DMS 273 (cell line): ENCODE measurements at regions not wholly inside any gene's neighbourhood (a gene's known extent, or its start where the extent isn't known, plus 50 kb on each side); places are given as distances from the start of the nearest gene placed in this dataset.

Experiments used
- DNase-seq: peaks from one replicate; lab custom pipeline; 2025; ENCODE audit not compliant: unreplicated experiment; lab: John Stamatoyannopoulos, UW

GRCh38 chr9:18208166-18209059, 265.5 kb upstream of the ADAMTSL1 start:
- peak; percentile 71 for DNase-seq

GRCh38 chr9:18215626-18216025, 258.3 kb upstream of the ADAMTSL1 start:
- DNase-seq: no peak

- DNase-seq: no peak
These were observed 257.6 kb upstream of the ADAMTSL1 start for GRCh38 chr9:18216376-18216775.

- no peak for DNase-seq
These were observed 245.9 kb upstream of the ADAMTSL1 start for GRCh38 chr9:18228101-18228500.

GRCh38 chr9:18229992-18230676, 243.8 kb upstream of the ADAMTSL1 start:
- no peak for DNase-seq

GRCh38 chr9:18233311-18233710, 240.6 kb upstream of the ADAMTSL1 start:
- no peak for DNase-seq

GRCh38 chr9:18233776-18234445, 240.0 kb upstream of the ADAMTSL1 start:
- DNase-seq: no peak

GRCh38 chr9:18235181-18235908, 238.6 kb upstream of the ADAMTSL1 start:
- no peak for DNase-seq

- DNase-seq: no peak
These were observed 237.6 kb upstream of the ADAMTSL1 start for GRCh38 chr9:18236336-18236735.

GRCh38 chr9:18237776-18238175, 236.2 kb upstream of the ADAMTSL1 start:
- peak; percentile 4 for DNase-seq

GRCh38 chr9:18238254-18238653, 235.7 kb upstream of the ADAMTSL1 start:
- DNase-seq: no peak

GRCh38 chr9:18238752-18239447, 235.1 kb upstream of the ADAMTSL1 start:
- no peak for DNase-seq

- DNase-seq: no peak
These were observed 233.7 kb upstream of the ADAMTSL1 start for GRCh38 chr9:18240213-18240612.

- DNase-seq: peak; percentile 31
These were observed 228.0 kb upstream of the ADAMTSL1 start for GRCh38 chr9:18245911-18246310.

GRCh38 chr9:18250053-18250452, 223.9 kb upstream of the ADAMTSL1 start:
- no peak for DNase-seq

GRCh38 chr9:18253950-18254349, 220.0 kb upstream of the ADAMTSL1 start:
- no peak for DNase-seq

GRCh38 chr9:18255158-18255629, 218.8 kb upstream of the ADAMTSL1 start:
- peak; percentile 90 for DNase-seq

GRCh38 chr9:18255747-18256146, 218.2 kb upstream of the ADAMTSL1 start:
- DNase-seq: no peak

- no peak for DNase-seq
These were observed 217.4 kb upstream of the ADAMTSL1 start for GRCh38 chr9:18256568-18256967.

GRCh38 chr9:18260521-18260920, 213.4 kb upstream of the ADAMTSL1 start:
- DNase-seq: peak; percentile 75
